NCI-H2081 (cell line): ENCODE measurements at regions not wholly inside any gene's neighbourhood (a gene's known extent, or its start where the extent isn't known, plus 50 kb on each side); places are given as distances from the start of the nearest gene placed in this dataset.
"Not testable (repeated sequence)": the region's sequence is repeated elsewhere in the genome, so short reads cannot be mapped to it uniquely, and the experiment has no call there.

Source experiments
- DNase-seq, 2 experiments: peaks; one replicate each; lab custom pipeline; 2025; lab: John Stamatoyannopoulos, UW

DNA sequence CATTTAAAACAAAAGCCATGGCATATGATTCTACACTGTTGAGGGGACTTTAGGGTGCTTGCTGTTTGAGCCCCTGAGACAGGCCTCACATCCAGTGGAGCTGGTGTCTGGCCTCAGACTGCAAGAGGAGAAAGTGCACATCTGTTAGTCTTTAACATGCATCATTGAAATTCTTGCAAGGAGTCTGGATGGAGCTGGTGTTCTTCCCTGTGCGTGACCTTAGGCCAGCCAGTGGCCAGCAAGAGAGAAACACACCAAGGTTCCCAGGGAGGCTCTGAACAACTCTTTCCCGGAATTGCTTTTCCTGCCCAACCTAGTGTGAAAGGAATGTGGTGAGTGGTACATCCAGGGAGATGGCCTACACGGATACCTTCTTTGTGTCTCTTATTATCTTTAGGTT is 282.8 kb upstream of the TNC start:
- DNase-seq, result no peak

DNA sequence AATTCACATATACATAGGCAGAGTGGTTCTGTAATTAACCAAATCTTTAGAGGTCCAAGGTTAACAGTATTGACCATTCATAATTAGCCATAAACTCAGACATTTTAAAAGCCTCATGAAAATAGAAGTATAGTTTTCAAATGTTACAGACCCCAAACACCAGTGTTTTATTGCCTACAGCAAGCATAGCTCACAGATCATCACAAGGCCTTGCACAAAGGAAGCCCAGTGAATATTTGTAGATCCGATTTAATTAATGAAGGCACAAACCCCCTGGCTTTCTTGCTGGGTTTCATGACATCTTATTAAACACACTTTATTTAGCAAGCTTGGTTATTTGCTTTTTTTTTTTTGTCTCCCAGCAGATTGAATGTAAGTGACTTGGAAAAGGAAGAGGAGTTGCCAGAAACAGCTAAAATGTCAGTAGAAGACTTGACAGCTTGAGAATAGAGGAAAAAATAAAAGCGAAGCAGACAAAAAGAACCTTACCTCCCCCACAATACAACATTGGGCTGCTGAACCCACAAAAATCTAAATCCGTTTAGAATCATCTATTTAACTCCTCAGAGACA is 283.9 kb upstream of the TNC start:
- DNase-seq, result no peak

GRCh38 chr9:115403753-115404152 is 285.8 kb upstream of the TNC start:
- no peak for DNase-seq

DNA sequence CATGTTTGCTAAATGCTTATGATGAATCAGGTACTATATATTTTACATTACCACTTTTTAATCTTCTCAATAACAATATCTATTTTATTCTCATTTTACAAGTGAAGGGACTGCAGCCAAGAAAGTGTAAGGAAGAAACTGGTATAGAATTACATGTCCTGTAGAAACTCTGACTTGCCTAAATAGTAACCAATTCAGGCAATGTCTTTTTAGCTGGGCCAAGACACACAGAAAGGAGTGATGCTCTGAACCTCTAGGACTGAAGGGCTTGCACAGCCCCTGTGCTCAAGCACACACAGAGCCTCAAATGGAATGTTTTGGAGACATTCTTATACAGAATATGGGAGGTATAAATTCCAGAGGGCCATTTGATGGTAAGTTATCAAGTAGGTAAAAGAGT is 286.4 kb upstream of the TNC start:
- no peak for DNase-seq

- DNase-seq, result no peak
Observed at GRCh38 chr9:115411516-115411915, 293.6 kb upstream of the TNC start.

GRCh38 chr9:115411993-115412452 is 294.1 kb upstream of the TNC start:
- no peak for DNase-seq

- DNase-seq, result no peak
Observed at GRCh38 chr9:115412656-115413055, 294.7 kb upstream of the TNC start.

- DNase-seq, result no peak
Observed at GRCh38 chr9:115413304-115413703, 295.3 kb upstream of the TNC start.

DNA sequence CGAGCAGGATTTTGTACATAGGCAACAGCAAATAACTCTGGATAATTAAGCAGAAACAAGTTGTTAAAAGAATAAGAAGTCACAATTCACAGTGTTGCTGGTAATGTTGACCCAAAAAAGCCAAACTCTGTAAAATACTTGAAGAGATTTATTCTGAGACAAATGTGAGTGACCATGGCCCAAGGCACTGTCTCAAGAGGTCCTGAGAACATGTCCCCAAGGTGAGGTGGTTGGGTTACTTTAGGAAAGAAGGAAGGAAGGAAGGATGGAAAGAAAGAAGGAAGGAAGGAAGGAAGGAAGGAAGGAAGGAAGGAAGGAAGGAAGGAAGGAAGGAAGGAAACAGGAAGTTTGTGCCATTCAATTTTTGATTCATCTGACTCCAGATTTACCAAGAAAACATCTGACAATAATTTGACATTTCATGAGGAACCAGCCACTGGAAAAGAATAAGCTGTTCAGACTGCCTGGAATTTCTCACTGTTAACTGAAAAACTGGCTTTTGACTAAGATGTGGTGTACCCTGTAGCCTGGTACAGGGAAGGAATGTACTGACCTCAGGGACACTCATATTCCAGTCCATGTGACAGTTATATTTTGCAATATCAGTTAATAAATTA is 295.9 kb upstream of the TNC start:
- DNase-seq, result no peak

GRCh38 chr9:115414561-115414960 is 296.6 kb upstream of the TNC start:
- DNase-seq, result no peak

GRCh38 chr9:115415450-115415849 is 297.5 kb upstream of the TNC start:
- no peak for DNase-seq

GRCh38 chr9:115416299-115416698 is 298.3 kb upstream of the TNC start:
- no peak for DNase-seq

DNA sequence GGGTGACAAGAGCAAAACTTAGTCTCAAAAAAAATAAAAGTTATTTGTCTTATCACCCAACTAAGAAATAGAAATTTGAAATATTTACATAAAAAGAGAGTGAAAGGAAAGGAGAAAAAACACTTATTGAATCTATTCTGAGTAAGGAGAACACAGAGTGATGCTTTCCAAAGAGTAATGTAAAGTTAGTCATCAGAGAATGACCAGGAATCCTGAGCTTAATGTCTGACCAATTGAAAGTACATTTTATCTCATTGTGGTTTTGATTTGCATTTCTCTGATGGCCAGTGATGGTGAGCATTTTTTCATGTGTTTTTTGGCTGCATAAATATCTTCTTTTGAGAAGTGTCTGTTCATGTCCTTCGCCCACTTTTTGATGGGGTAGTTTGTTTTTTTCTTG is 300.2 kb upstream of the TNC start:
- not testable (repeated sequence) for DNase-seq

- DNase-seq, result no peak
Observed at GRCh38 chr9:115422932-115423440, 305.0 kb upstream of the TNC start.

- DNase-seq, result no peak
Observed at GRCh38 chr9:115423646-115424045, 305.7 kb upstream of the TNC start.

GRCh38 chr9:115425601-115426000 is 307.6 kb upstream of the TNC start:
- DNase-seq, result no peak

DNA sequence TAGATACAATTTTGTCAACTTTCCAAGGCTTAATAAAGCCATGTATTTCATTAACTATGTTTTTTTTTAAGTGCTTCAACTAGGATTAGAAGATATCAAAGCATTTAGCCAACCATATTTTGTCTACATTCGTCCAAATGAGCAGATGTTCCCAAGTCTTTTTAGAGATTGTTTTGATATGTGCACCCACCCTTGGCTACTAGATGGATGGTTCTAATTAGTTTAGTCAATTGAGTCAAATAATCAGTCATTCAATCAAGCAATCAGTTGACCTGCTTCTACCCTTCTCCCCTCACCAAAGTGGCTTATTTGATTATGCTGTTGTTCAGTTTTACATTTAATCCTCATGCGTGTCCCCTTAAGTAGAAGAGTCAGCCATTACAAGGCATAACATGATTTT is 319.5 kb upstream of the TNC start:
- DNase-seq, result no peak

- DNase-seq, result peak in 1 of 2 experiments; percentile 14
Observed at GRCh38 chr9:115439641-115440040, 321.7 kb upstream of the TNC start.

DNA sequence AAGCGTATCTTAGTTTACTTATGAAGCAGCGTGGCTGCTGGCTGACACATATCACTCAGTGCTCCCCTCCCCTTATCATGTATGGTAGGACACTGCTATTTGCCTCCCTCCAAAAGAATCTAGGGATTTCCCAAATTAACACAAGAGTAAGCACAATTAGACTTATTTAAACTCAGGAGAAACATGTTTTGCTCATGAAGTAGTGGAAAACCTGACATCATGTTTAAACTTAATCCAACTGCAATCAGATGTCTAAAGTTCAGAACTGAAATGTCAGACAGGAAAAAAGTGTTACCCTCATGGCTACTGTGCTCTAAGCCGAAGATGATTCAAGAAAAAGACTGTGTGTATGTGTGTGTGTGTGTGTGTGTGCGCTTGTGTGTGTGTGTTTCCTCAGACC is 324.1 kb upstream of the TNC start:
- no peak for DNase-seq

DNA sequence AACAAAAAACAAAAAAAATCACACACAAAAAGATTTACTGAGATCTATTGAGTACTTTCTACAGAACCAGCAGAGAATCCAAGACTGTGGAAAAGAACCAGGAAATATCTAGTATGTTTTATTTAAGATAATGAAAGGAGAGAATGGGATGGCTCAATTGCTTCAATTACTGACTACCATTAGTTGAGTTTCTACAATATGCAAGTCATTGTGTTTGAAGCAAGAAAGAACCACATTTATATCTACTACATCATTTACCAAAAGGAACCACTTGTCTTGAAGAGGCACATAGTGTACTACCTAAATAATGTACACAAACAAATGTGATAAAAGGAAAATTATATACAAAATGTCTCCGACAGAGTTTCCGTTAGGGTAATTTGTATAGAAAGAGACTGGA is 325.9 kb upstream of the TNC start:
- no peak for DNase-seq

DNA sequence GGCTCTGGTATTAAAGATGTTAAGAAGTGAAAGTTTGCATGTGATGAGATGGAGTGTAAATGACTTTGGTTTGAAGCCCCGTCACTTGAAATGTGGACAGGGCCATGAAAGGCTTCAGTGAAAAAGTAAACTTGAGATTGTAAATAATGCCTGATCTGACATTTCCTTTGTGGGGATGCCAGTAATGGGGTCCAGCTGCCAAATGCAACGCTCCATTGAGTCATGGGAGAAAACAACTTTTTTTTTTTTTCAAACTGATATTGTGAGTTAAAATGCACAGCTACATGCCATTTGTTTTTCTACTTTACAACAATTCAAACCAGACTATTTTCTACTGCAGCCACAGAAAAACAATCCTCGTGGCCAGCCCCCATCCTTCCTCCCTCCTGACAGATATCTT is 327.0 kb upstream of the TNC start:
- DNase-seq, result no peak

DNA sequence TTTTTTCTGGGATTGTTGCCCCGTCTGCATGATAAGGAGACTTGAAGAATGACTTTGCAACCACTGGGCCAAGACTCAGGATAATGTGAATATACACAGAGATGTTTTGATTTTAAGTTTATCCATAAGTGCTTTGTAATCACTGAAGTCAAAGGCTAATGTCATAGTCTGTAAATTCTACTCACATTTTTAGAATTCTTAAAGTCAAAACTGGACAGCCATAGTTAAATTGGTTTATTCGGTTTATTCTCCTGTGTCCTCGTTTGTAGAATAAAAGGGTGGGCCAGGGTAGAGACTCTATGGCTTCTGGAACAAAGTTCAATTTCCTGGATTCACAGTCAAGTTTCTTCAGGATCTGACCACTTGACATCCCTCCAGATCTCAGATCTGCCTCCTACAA is 327.7 kb upstream of the TNC start:
- DNase-seq, result no peak

DNA sequence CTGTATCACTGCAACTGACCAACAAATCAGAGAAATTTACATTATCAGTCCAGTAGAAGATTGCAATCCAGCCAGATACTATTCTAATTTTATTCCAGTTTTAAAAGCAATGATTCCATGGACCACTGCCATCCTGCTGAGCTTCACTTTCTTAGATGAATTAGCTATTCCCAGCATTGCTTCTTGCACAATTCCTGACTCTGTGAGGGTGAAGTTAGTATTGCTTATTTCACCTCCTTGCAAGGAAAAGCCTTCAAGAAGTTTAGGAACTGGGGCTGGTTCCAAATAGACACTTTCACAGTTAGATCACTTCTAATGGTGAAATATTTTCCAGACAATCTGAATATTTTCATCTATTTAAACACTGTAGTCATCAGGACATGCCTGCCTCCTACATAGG is 338.6 kb upstream of the TNC start:
- no peak for DNase-seq

GRCh38 chr9:115461280-115461679 is 343.3 kb upstream of the TNC start:
- DNase-seq, result no peak
